Osteoblast (primary cell): ENCODE measurements at regions not wholly inside any gene's neighbourhood (a gene's known extent, or its start where the extent isn't known, plus 50 kb on each side); places are given as distances from the start of the nearest gene placed in this dataset.

ENCODE experiments used
- DNase-seq: peaks from one replicate; pipeline ENCODE4 v3.0.0; 2011; ENCODE audit warnings: low spot score, mixed read lengths; ENCODE audit not compliant: insufficient read length; ENCODE audit errors: missing footprints
- H2AFZ ChIP-seq: 2 replicates; pipeline ENCODE4 v1.6.0; 2011; ENCODE audit warnings: mild to moderate bottlenecking, low read length
- H3K27ac ChIP-seq: 2 replicates; pipeline ENCODE4 v1.5.1; 2011; ENCODE audit warnings: mild to moderate bottlenecking, low read depth, low read length, moderate library complexity
- H3K27me3 ChIP-seq: 2 replicates; pipeline ENCODE4 v1.6.0; 2012; ENCODE audit warnings: mild to moderate bottlenecking, control low read depth, inconsistent platforms, low read length, moderate library complexity; ENCODE audit not compliant: insufficient read depth
- H3K36me3 ChIP-seq: 2 replicates; pipeline ENCODE4 v1.5.1; 2011; ENCODE audit warnings: mild to moderate bottlenecking, low read length, control low read depth, moderate library complexity; ENCODE audit not compliant: insufficient read depth
- H3K4me1 ChIP-seq: 2 replicates; pipeline ENCODE4 v1.5.1; 2011; ENCODE audit warnings: mild to moderate bottlenecking, low read length, control low read depth, moderate library complexity; ENCODE audit not compliant: insufficient read depth
- H3K4me2 ChIP-seq: 2 replicates; pipeline ENCODE4 v1.6.0; 2011; ENCODE audit warnings: mild to moderate bottlenecking, low read length; ENCODE audit not compliant: insufficient read depth
- H3K4me3 ChIP-seq: fragments of 200-600 bp; sonication (generic); 3 replicates; pipeline ENCODE4 v1.5.1; 2012; ENCODE audit warnings: mild to moderate bottlenecking, low read length, inconsistent platforms; ENCODE audit not compliant: insufficient read depth
- H3K79me2 ChIP-seq: 2 replicates; pipeline ENCODE4 v1.6.0; 2012; ENCODE audit warnings: mild to moderate bottlenecking, low read length, control low read depth, inconsistent platforms; ENCODE audit not compliant: insufficient read depth
- H3K9me3 ChIP-seq: 2 replicates; pipeline ENCODE4 v1.5.1; 2011; ENCODE audit warnings: low read depth, low read length, control low read depth
- H4K20me1 ChIP-seq: 2 replicates; pipeline ENCODE4 v1.6.0; 2012; ENCODE audit warnings: mild to moderate bottlenecking, low read length, control low read depth; ENCODE audit not compliant: insufficient read depth
- TF ChIP-seq, protein P1 (sequence below): IDR thresholded peaks from 2 replicates; pipeline ENCODE4 v1.5.1; 2011; ENCODE audit warnings: mild to moderate bottlenecking, low read depth, low read length, moderate library complexity; ENCODE audit errors: extremely low read depth

DNA sequence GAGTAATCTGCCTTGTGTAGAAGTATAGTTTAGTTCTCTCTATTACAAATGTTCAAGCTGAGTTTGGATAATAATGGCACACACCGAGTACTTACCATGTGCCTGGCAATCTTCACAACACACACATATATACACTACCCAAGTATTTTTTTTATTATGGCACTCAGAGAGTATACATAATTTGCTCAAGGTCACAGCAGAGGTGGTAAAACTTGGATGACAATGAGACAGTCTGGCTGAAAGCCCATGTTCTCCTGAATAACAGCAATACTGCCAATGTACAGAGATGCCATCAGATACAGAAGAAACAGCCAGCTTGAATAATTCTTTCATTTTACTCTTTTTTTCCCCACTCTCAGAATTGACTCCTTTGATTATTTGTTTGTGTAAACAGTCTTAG lies 460.0 kb downstream of the CNTN6 start:
- Histone ChIP-seq H3K4me3 (no peak overlapping the region), H3K9me3 (no peaks in the 10 kb centered on the region), H4K20me1 (no peaks in the 10 kb centered on the region), H3K27ac (no peak overlapping the region), H3K27me3 (no peaks in the 10 kb centered on the region), H3K79me2 (no peaks in the 10 kb centered on the region), H3K4me1 (no peaks in the 10 kb centered on the region), H3K4me2 (no peak overlapping the region), H2AFZ (no peak overlapping the region), H3K36me3 (no peaks in the 10 kb centered on the region)
- TF ChIP-seq, protein P1, sequence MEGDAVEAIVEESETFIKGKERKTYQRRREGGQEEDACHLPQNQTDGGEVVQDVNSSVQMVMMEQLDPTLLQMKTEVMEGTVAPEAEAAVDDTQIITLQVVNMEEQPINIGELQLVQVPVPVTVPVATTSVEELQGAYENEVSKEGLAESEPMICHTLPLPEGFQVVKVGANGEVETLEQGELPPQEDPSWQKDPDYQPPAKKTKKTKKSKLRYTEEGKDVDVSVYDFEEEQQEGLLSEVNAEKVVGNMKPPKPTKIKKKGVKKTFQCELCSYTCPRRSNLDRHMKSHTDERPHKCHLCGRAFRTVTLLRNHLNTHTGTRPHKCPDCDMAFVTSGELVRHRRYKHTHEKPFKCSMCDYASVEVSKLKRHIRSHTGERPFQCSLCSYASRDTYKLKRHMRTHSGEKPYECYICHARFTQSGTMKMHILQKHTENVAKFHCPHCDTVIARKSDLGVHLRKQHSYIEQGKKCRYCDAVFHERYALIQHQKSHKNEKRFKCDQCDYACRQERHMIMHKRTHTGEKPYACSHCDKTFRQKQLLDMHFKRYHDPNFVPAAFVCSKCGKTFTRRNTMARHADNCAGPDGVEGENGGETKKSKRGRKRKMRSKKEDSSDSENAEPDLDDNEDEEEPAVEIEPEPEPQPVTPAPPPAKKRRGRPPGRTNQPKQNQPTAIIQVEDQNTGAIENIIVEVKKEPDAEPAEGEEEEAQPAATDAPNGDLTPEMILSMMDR = no peak
- DNase-seq = no peak

- H2AFZ ChIP-seq = no peak overlapping the region
- no peaks in the 10 kb centered on the region for H3K4me1 ChIP-seq
- H3K36me3 ChIP-seq = no peaks in the 10 kb centered on the region
- H4K20me1 ChIP-seq = no peaks in the 10 kb centered on the region
- TF ChIP-seq, protein P1 = no peak
- no peaks in the 10 kb centered on the region for H3K27me3 ChIP-seq
- no peak for DNase-seq
- H3K4me2 ChIP-seq = no peak overlapping the region
- H3K27ac ChIP-seq = no peak overlapping the region
- no peak overlapping the region for H3K4me3 ChIP-seq
- peaks cover 2% of the 10 kb centered on the region for H3K9me3 ChIP-seq
- H3K79me2 ChIP-seq = no peaks in the 10 kb centered on the region
Measured at GRCh38 chr3:1561427-1561826, 468.6 kb downstream of the CNTN6 start.

GRCh38 chr3:1571736-1572135 lies 478.9 kb downstream of the CNTN6 start:
- H4K20me1 ChIP-seq = no peaks in the 10 kb centered on the region
- TF ChIP-seq, protein P1 = no peak
- H3K4me2 ChIP-seq = no peak overlapping the region
- H3K27ac ChIP-seq = no peak overlapping the region
- H3K4me1 ChIP-seq = no peaks in the 10 kb centered on the region
- no peak overlapping the region for H3K4me3 ChIP-seq
- no peak for DNase-seq
- no peak overlapping the region for H2AFZ ChIP-seq
- no peaks in the 10 kb centered on the region for H3K79me2 ChIP-seq
- no peaks in the 10 kb centered on the region for H3K36me3 ChIP-seq
- no peaks in the 10 kb centered on the region for H3K27me3 ChIP-seq
- H3K9me3 ChIP-seq = peaks cover 2% of the 10 kb centered on the region

GRCh38 chr3:1576047-1576446 lies 483.2 kb downstream of the CNTN6 start:
- no peaks in the 10 kb centered on the region for H3K9me3 ChIP-seq
- no peaks in the 10 kb centered on the region for H4K20me1 ChIP-seq
- TF ChIP-seq, protein P1 = no peak

More at GRCh38 chr3:1576047-1576446, 483.2 kb downstream of the CNTN6 start:
- H3K4me2 ChIP-seq = no peak overlapping the region
- no peak overlapping the region for H3K4me3 ChIP-seq
- H3K4me1 ChIP-seq = no peaks in the 10 kb centered on the region
- no peak overlapping the region for H3K27ac ChIP-seq
- no peak overlapping the region for H2AFZ ChIP-seq
- no peaks in the 10 kb centered on the region for H3K27me3 ChIP-seq
- no peak for DNase-seq
- H3K79me2 ChIP-seq = no peaks in the 10 kb centered on the region
- H3K36me3 ChIP-seq = no peaks in the 10 kb centered on the region
